Mesothelial cell of epicardium (in vitro differentiated cells): ENCODE measurements at regions not wholly inside any gene's neighbourhood (a gene's known extent, or its start where the extent isn't known, plus 50 kb on each side); places are given as distances from the start of the nearest gene placed in this dataset.

Source experiments
- DNase-seq, 2 experiments: peaks; one replicate each; pipeline ENCODE4 v3.0.0; 2021; ENCODE audit warnings: low spot score in 2 of 2; ENCODE audit not compliant: unreplicated experiment in 2 of 2
- H3K27ac Mint-ChIP-seq: 2 replicates; pipeline ENCODE4 v1.8.0; 2021; ENCODE audit warnings: mixed read lengths
- H3K27me3 Mint-ChIP-seq: 2 replicates; pipeline ENCODE4 v1.8.0; 2021; ENCODE audit warnings: low read depth, mixed read lengths
- H3K36me3 Mint-ChIP-seq: 2 replicates; pipeline ENCODE4 v1.8.0; 2021; ENCODE audit warnings: mixed read lengths
- H3K4me1 Mint-ChIP-seq: 2 replicates; pipeline ENCODE4 v1.8.0; 2021; ENCODE audit warnings: mixed read lengths
- H3K4me3 Mint-ChIP-seq: 2 replicates; pipeline ENCODE4 v1.8.0; 2021; ENCODE audit warnings: mild to moderate bottlenecking, moderate library complexity, mixed read lengths
- H3K9me3 Mint-ChIP-seq: 2 replicates; pipeline ENCODE4 v1.8.0; 2021; ENCODE audit warnings: mixed read lengths
- TF ChIP-seq, protein P1 (sequence below): fragments of 200-600 bp; sonication (generic); IDR thresholded peaks from one replicate; pipeline ENCODE4 v1.5.0; 2021; ENCODE audit warnings: antibody characterized with exemption; ENCODE audit not compliant: unreplicated experiment

DNA sequence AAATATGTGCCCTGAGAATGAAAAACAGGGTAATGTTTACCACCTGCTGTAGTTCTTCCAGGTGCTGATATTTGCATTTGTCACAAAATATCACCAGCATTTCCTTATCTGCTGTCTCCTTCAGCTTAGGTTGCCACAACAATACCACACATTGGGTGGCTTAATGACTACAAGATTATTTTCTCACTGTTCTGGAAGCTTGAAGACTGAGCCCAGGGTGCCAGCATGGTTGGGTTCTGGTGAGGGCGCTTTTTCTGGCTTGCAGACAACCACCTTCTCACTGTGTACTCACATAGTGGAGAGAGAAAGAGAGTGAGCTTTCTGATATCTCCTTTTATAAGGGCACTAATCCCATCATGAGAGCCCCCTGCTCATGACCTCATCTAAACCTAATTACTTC lies 407.5 kb upstream of the RGPD4 start:
- TF ChIP-seq, protein P1, sequence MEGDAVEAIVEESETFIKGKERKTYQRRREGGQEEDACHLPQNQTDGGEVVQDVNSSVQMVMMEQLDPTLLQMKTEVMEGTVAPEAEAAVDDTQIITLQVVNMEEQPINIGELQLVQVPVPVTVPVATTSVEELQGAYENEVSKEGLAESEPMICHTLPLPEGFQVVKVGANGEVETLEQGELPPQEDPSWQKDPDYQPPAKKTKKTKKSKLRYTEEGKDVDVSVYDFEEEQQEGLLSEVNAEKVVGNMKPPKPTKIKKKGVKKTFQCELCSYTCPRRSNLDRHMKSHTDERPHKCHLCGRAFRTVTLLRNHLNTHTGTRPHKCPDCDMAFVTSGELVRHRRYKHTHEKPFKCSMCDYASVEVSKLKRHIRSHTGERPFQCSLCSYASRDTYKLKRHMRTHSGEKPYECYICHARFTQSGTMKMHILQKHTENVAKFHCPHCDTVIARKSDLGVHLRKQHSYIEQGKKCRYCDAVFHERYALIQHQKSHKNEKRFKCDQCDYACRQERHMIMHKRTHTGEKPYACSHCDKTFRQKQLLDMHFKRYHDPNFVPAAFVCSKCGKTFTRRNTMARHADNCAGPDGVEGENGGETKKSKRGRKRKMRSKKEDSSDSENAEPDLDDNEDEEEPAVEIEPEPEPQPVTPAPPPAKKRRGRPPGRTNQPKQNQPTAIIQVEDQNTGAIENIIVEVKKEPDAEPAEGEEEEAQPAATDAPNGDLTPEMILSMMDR, result no peak
- Mint-ChIP-seq H3K9me3 (no peaks in the 10 kb centered on the region), H3K27me3 (peaks cover 10% of the 10 kb centered on the region), H3K4me1 (no peaks in the 10 kb centered on the region), H3K4me3 (no peak overlapping the region), H3K36me3 (no peaks in the 10 kb centered on the region), H3K27ac (no peak overlapping the region)
- no peak for DNase-seq

DNA sequence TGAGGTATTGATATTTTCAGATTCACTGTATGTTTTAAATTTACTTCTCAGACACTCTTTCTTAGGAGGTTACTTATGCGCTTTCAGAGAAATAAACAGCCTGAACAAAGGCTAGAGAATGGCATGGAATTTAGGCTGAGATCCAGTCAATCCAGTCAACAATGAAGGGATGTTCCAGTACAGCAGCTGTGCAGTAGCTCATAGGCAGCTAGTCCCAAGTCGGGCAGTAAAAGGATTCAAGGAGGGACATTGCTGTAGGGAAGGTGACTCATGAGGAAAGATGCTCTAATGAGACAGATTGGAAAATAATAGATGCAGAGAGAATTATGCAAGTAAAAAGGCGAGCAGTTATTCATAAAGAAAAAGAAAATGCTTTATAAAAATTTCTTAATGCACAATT lies 397.9 kb upstream of the RGPD4 start:
- peaks cover 2% of the 10 kb centered on the region for H3K27me3 Mint-ChIP-seq
- no peaks in the 10 kb centered on the region for H3K4me1 Mint-ChIP-seq
- H3K36me3 Mint-ChIP-seq, result no peaks in the 10 kb centered on the region
- DNase-seq, result no peak
- peaks cover 23% of the 10 kb centered on the region for H3K9me3 Mint-ChIP-seq
- no peak overlapping the region for H3K4me3 Mint-ChIP-seq
- TF ChIP-seq, protein P1, result no peak
- no peak overlapping the region for H3K27ac Mint-ChIP-seq

DNA sequence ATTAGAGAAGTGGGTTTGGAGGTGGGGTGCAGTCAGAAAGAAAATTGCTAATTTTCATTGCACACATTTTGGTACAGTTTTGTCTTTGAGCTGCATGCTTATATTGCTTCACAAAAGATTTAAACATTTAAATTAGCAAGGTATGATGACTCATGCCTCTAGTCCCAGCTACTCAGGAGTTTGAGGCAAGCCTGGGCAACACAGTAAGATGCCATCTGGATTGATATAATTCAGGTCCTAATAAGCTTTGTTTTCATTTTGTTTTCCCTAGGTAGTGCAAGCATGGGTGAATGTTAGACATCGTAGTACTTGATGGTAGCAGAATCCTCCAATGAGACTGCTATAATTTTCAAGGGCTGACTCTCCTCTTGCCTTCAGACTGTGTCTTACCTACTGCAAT lies 396.7 kb upstream of the RGPD4 start:
- H3K4me3 Mint-ChIP-seq, result no peak overlapping the region
- peaks cover 23% of the 10 kb centered on the region for H3K9me3 Mint-ChIP-seq
- H3K27me3 Mint-ChIP-seq, result peaks cover 4% of the 10 kb centered on the region
- TF ChIP-seq, protein P1, result no peak
- no peaks in the 10 kb centered on the region for H3K36me3 Mint-ChIP-seq
- peaks cover 2% of the 10 kb centered on the region for H3K4me1 Mint-ChIP-seq
- DNase-seq, result no peak
- H3K27ac Mint-ChIP-seq, result no peak overlapping the region

DNA sequence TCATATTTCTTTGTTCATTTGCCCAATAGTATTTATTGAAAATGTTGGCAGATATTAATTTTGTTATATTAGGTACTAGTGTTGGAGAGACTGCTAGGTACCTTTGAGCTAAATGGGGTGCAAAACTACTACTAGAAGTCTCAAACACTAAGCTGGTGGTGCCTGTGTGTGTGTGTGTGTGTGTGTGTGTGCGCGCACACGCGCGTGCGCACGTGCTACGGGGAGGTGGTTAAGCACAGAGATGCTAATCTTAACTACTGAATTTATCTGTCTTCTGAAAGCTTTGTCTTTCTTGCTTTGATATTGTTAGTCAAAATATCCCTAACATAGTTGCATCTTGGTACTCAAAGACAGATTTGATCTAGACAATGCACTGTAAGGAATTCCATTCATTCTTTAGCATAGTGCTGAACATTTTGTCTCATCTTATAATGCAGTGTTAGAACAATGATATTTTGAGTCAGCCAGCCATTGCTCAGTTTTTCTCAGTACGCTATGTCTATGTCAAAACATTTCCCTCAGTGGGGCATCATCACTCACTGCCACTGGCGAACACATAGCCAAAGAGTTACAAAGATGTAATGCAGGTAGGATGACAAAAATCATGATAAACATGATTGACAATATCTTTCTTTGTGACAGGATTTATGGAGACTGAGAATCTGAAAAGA lies 396.0 kb upstream of the RGPD4 start:
- DNase-seq, result no peak
- H3K27me3 Mint-ChIP-seq, result peaks cover 4% of the 10 kb centered on the region
- no peaks in the 10 kb centered on the region for H3K36me3 Mint-ChIP-seq
- TF ChIP-seq, protein P1, result no peak
- peaks cover 20% of the 10 kb centered on the region for H3K9me3 Mint-ChIP-seq
- no peak overlapping the region for H3K27ac Mint-ChIP-seq
- no peak overlapping the region for H3K4me3 Mint-ChIP-seq
- peaks cover 2% of the 10 kb centered on the region for H3K4me1 Mint-ChIP-seq

DNA sequence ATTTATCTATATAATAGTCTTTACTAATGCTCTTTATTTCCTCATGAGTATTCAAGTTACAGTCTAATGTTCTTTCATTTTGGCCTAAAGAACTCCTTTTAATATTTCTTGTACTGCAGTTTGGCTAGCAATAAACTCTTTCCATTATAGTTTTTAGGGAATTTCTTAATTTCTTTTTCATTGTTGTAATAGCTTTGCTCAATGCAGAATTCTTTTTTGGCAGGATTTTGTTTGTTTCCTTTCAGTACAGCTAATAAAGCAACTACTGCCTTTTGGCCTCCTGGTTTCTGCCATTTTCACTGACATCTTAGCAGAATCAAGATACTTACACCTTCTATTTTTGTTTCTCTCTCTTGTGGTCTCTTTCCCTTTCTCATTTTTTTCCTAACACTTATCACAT lies 390.4 kb upstream of the RGPD4 start:
- no peak overlapping the region for H3K27ac Mint-ChIP-seq
- H3K4me1 Mint-ChIP-seq, result peaks cover 2% of the 10 kb centered on the region
- DNase-seq, result no peak
- TF ChIP-seq, protein P1, result no peak
- no peak overlapping the region for H3K4me3 Mint-ChIP-seq
- H3K36me3 Mint-ChIP-seq, result no peaks in the 10 kb centered on the region
- H3K27me3 Mint-ChIP-seq, result peaks cover 4% of the 10 kb centered on the region
- peaks cover 6% of the 10 kb centered on the region for H3K9me3 Mint-ChIP-seq

DNA sequence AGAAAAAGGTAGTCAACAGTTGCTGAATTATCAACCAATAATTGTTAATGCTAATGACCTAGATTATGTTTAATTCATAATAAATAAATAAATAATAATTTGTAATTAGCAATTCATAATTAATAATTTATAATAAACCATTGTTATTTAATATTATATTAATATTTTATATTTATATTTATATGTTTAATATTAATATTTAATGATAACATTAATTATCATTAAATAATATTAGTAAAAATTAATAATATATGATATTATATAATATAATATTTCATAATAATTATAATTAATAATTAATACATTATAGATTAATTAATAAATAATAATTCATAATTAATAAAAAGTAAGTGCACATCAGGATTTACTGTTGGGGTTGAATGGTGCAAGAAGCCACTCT lies 389.4 kb upstream of the RGPD4 start:
- TF ChIP-seq, protein P1, result no peak
- Mint-ChIP-seq H3K36me3 (no peaks in the 10 kb centered on the region), H3K27ac (no peak overlapping the region), H3K4me3 (no peak overlapping the region), H3K4me1 (peaks cover 2% of the 10 kb centered on the region), H3K9me3 (peaks cover 6% of the 10 kb centered on the region), H3K27me3 (peaks cover 4% of the 10 kb centered on the region)
- no peak for DNase-seq
